ENCODE measurements at regions not wholly inside any gene's neighbourhood (a gene's known extent, or its start where the extent isn't known, plus 50 kb on each side); places are given as distances from the start of the nearest gene placed in this dataset.

- TF ChIP-seq E2F6 (IDR thresholded peaks at IDR 0.05; ENCODE audit: borderline replicate concordance in 1 of 2, extremely low read depth in 1 of 2, insufficient read depth in 1 of 2, insufficient read length in 1 of 2, low read depth in 1 of 2, low read length in 1 of 2, poor library complexity in 1 of 2, severe bottlenecking in 1 of 2) (peak; percentile 27 to 65), NR3C1 (CRISPR knock-in tag; IDR thresholded peaks at IDR 0.05) (no peak), ZNF3 (CRISPR knock-in tag; IDR thresholded peaks at IDR 0.05) (no peak), HNRNPLL (IDR thresholded peaks at IDR 0.05; ENCODE audit: low read depth, low read length, poor library complexity, severe bottlenecking) (no peak), YY1 (IDR thresholded peaks at IDR 0.05; ENCODE audit: borderline replicate concordance in 1 of 3, control insufficient read depth in 1 of 3, extremely low read depth in 1 of 3, insufficient read depth in 3 of 3, insufficient read length in 1 of 3, insufficient replicate concordance in 2 of 3, low read depth in 1 of 3, low read length in 2 of 3) (no peak), SMAD4 (CRISPR knock-in tag; conservative IDR thresholded peaks at IDR 0.05) (0 out of 2 replicates have a peak, but pooled peaks have one; percentile 15), NR0B1 (IDR thresholded peaks at IDR 0.05; ENCODE audit: partially characterized antibody) (no peak)
Observed at GRCh38 chr10:128576943-128577670, 450.9 kb upstream of the MKI67 start (continued).

All from K562 (cell line).